ENCODE measurements at regions not wholly inside any gene's neighbourhood (a gene's known extent, or its start where the extent isn't known, plus 50 kb on each side); places are given as distances from the start of the nearest gene placed in this dataset.
"Not testable (repeated sequence)": the region's sequence is repeated elsewhere in the genome, so short reads cannot be mapped to it uniquely, and the experiment has no call there.

DNA sequence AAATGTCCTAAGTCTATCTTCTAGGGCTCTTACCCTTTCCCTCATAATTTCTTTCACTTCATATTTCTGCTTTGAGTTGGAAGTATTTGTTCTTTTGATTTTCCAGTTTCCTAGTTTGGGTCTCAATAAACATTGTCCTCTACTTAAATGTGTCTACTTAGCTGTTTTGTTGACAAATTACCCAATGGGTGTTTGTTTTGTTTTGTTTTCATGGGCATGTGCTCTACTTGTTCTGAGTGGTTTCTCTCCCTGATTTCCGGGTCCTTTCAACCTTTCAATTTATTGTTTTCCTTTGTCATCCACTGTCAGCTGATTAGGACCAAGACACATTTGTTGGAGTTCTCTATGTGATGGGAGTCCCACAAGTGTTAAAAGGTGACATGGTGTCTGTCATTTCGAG, 1181.4 kb downstream of the RPA4 start:
- no peak for DNase-seq (ENCODE audit: low spot score)

DNA sequence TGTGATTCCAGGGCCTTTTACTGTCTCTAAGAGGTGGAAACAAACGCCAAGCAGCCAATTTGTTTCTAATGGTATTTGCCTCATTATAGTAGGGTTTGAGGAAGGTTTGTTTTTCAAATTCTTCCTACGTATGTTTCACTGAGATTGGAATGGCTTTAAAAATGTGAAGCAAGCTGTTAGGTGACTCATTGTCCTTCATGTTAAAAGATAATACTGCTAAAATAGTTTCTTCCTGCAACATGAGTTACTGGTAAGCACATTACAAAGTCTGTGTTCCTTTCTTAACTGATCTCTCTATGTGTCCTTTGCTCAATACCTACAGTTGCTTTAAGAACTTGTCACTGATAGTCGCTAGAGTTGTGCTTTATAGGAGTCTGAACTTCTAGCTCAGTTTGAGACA, 1183.9 kb downstream of the RPA4 start:
- no peak for DNase-seq (ENCODE audit: low spot score)

- DNase-seq (ENCODE audit: low spot score): no peak
Measured at GRCh38 chrX:98068024-98068580, 1184.4 kb downstream of the RPA4 start.

GRCh38 chrX:98071331-98071730, 1187.6 kb downstream of the RPA4 start:
- DNase-seq (ENCODE audit: low spot score): no peak

DNA sequence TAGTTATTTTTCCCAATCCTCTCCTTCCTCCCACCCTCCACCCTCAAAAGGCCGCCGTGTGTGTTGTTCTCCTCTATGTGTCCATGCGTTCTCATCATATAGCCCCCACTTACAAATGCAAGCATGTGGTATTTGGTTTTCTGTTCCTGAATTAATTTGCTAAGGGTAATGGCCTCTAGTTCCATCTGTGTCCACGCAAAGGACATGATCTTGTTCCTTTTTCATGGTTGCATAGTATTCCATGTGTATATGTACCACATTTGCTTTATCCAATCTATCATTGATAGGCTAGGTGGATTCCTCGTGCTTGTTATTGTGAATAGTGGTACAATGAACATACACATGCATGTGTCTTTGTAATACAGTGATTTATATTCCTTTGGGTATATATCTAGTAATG, 1193.7 kb downstream of the RPA4 start:
- DNase-seq (ENCODE audit: low spot score): no peak

DNA sequence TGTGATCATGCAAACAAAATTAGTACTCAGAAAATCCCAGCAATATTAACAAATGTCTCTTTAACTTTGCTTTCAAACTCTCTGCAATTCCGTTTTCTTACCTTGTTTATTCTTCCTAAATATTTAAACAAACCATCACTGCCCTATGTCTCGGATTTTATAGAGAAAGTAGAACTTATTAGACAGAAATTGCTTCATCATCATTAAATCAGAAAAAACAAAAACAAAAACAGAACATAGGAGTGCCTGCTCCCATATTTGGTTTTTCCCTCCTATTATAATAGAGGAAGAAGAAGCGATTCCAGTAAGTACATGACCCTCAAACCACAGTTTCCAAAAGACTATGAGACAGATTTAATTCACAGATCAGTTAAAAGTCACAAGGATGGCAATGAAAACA, 1228.0 kb downstream of the RPA4 start:
- no peak for DNase-seq (ENCODE audit: low spot score)

DNA sequence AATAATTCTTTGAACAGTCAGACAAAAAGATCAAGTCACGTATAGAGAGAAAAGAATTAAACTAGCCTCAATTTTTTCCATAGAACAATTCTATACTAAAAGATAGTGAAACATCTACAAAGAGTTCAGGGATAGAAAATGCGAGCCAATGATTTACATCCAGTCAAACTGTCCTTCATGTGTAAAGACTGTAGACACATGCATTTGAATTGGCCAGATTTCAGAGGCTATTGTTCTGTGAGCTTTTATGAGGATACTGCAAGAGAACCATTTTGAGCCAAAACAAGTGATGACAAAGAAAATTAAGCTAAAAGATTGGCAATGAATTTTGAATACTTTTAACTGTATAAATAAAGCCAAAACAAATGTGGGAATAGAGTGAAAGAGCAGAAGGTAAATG, 1230.3 kb downstream of the RPA4 start:
- DNase-seq (ENCODE audit: low spot score): no peak

GRCh38 chrX:98141466-98141865, 1257.8 kb downstream of the RPA4 start:
- no peak for DNase-seq (ENCODE audit: low spot score)

GRCh38 chrX:98191003-98191402, 1307.3 kb downstream of the RPA4 start:
- no peak for DNase-seq (ENCODE audit: low spot score)

GRCh38 chrX:98194036-98194435, 1310.3 kb downstream of the RPA4 start:
- no peak for DNase-seq (ENCODE audit: low spot score)

DNA sequence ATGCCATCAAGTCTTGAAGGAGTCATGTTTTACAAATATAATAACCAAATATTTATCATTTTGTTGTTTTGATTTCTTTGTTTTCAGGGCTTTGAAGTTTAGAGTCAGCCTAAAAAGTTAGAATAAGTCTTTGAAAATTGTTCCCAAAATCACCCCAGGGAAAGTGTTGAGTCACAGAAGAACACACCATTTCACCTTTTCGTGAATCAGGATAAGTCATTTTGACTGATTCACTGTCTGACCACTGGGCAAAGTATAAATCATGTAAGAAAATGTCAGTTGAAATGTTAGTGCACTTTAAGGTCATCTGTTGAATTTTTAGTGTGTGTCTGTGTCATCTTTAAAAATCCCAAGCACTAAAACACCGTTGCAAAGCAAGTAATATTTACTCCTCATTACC, 1320.1 kb downstream of the RPA4 start:
- DNase-seq (ENCODE audit: low spot score): no peak

GRCh38 chrX:98207947-98208346, 1324.2 kb downstream of the RPA4 start:
- no peak for DNase-seq (ENCODE audit: low spot score)

DNA sequence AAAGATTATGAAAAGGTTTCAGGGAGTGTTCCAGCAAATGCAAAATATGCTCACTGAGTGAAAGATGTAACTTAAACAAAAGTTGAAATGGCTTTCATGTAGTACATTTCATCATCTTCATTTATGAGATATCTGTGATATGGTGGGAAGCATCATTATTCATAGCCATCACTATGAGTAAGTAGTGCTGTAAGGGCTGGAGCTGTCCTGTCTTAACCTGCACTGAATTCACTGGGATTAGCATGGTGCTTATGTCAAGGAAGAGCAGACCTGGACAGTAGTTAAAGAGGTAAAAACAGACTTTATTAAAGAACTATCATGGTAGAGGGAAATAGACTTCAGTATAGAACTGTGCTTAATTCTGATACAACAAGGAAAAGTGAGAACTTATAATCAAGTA, 1347.3 kb downstream of the RPA4 start:
- DNase-seq (ENCODE audit: low spot score): no peak

- not testable (repeated sequence) for DNase-seq (ENCODE audit: low spot score)
Measured at GRCh38 chrX:98240061-98240460, 1356.4 kb downstream of the RPA4 start.

GRCh38 chrX:98263135-98263534, 1379.4 kb downstream of the RPA4 start:
- no peak for DNase-seq (ENCODE audit: low spot score)

DNA sequence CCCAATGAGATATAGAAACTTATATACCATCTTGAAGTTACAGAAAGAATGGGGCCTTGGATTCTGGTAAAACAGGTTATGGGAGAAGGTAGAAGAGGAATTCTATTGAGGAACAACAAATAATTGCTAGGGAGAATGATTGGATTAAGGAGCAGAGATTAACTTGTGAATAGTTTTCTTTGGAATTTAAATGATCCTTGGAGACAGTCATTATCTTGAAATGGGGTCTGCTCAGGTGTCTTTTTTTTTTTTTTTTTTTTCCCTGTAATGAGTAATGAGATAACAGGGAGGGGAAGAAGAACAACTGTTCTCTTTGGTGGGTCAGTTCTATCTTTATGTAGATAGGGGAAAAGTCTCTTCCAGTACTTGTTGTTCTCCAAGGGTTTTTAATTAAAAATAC, 1406.0 kb downstream of the RPA4 start:
- DNase-seq (ENCODE audit: low spot score): no peak

DNA sequence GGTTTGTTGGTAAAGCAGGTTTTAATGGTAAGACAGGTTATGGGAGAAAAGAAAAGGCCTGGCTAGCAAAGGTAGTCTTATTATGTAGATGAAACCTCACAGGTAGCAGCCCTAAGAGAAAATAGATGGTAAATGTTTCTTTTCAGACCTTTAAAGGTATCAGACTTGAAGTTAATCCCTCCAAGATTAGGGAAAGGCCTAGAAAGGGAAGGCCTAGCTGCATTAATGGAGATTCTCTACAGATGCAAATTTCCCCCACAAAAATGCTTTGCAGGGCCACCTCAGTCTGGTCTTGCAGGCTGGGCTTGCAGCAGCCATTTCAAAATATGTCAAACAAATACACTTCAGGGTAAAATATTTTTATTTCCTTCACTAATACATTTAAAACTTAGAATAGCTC, 1410.6 kb downstream of the RPA4 start:
- DNase-seq (ENCODE audit: low spot score): no peak

- DNase-seq (ENCODE audit: low spot score): no peak
Measured at GRCh38 chrX:98296129-98296528, 1412.4 kb downstream of the RPA4 start.

GRCh38 chrX:98299785-98300184, 1416.1 kb downstream of the RPA4 start:
- peak; percentile 25 for DNase-seq (ENCODE audit: low spot score)

DNA sequence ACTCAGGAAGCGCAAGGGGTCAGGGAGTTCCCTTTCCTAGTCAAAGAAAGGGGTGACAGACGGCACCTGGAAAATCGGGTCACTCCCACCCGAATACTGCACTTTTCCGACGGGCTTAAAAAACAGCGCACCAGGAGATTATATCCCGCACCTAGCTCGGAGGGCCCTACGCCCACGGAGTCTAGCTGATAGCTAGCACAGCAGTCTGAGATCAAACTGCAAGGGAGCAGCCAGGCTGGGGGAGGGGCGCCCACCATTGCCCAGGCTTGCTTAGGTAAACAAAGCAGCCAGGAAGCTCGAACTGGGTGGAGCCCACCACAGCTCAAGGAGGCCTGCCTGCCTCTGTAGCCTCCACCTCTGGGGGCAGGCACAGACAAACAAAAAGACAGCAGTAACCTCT, 1416.8 kb downstream of the RPA4 start:
- not testable (repeated sequence) for DNase-seq (ENCODE audit: low spot score)

- DNase-seq (ENCODE audit: low spot score): no peak
Measured at GRCh38 chrX:98331407-98331806, 1447.7 kb downstream of the RPA4 start.

GRCh38 chrX:98338544-98338943, 1454.8 kb downstream of the RPA4 start:
- DNase-seq (ENCODE audit: low spot score): peak; percentile 3

- DNase-seq (ENCODE audit: low spot score): no peak
Measured at GRCh38 chrX:98350940-98351339, 1467.2 kb downstream of the RPA4 start.

DNA sequence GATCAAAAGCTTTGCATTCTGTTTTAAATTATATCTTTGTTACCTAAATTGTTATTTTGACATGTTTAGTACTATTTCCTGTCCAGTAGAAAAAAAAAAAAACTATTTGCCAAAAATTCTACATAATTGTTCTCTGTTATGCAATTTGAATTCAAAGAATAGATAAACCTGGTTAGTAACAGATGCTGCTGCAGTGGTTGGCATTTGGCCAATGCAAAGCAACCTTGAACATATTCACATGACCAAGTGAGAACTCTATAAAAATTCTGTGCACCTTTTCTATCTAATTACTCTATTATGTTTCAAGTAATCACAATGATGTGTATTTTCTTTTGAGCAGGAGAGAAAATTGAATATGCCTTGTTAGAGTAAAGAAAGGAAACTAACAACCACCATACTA, 1473.4 kb downstream of the RPA4 start:
- DNase-seq (ENCODE audit: low spot score): no peak

GRCh38 chrX:98362630-98363029, 1478.9 kb downstream of the RPA4 start:
- DNase-seq (ENCODE audit: low spot score): no peak

Data from kidney capillary endothelial cell (primary cell).